Transverse colon (tissue), 4 donors: ENCODE measurements at regions not wholly inside any gene's neighbourhood (a gene's known extent, or its start where the extent isn't known, plus 50 kb on each side); places are given as distances from the start of the nearest gene placed in this dataset.

Experiments
- DNase-seq: peaks from one replicate; pipeline ENCODE4 v3.0.0-alpha.2; 2019
- H3K27ac ChIP-seq, 4 donors: fragments of 200-600 bp; sonication (generic); 2 replicates each; pipeline ENCODE4 v1.5.1; 2016 to 2018; ENCODE audit warnings: inconsistent platforms in 4 of 4
- H3K27me3 ChIP-seq: fragments of 200-600 bp; sonication (generic); 2 replicates; pipeline ENCODE4 v1.5.1; 2017; ENCODE audit warnings: inconsistent platforms
- H3K36me3 ChIP-seq, 4 donors: fragments of 200-600 bp; sonication (generic); 2 replicates each; pipeline ENCODE4 v1.5.1; 2017 to 2019; ENCODE audit warnings: inconsistent platforms in 4 of 4
- H3K4me1 ChIP-seq, 4 donors: fragments of 200-600 bp; sonication (generic); 2 replicates each; pipeline ENCODE4 v1.5.1; 2017 to 2020; ENCODE audit warnings: inconsistent platforms in 4 of 4
- H3K4me3 ChIP-seq, 4 donors: fragments of 200-600 bp; sonication (generic); 1 replicate in 1 of 4; 2 replicates in 3 of 4; pipeline versions ENCODE4 v1.5.1 to v1.6.1; 2017 to 2019; ENCODE audit warnings: inconsistent platforms in 4 of 4
- H3K9me3 ChIP-seq, 2 donors: fragments of 200-600 bp; sonication (generic); 2 replicates each; pipeline ENCODE4 v1.5.1; 2017 to 2019; ENCODE audit warnings: inconsistent platforms in 2 of 2
- CTCF ChIP-seq, 5 experiments: fragments of 200-600 bp in 3 of 5; fragments of 450-650 bp in 2 of 5; sonication (generic) in 3 of 5; IDR thresholded peaks; 1 replicate in 2 of 5; 2 replicates in 3 of 5; pipeline ENCODE4 v1.5.1; 2016 to 2017; ENCODE audit warnings: antibody characterized with exemption in 5 of 5, inconsistent platforms in 3 of 5, mild to moderate bottlenecking in 2 of 5, moderate library complexity in 1 of 5
- EP300 ChIP-seq: sonication (generic); formaldehyde crosslinking; IDR thresholded peaks from one replicate; pipeline ENCODE4 v1.6.1; 2017; ENCODE audit warnings: antibody characterized with exemption, low read depth
- POLR2A ChIP-seq: fragments of 450-650 bp; IDR thresholded peaks from one replicate; pipeline ENCODE4 v1.6.1; 2016; ENCODE audit warnings: antibody characterized with exemption, mild to moderate bottlenecking, moderate library complexity
- POLR2AphosphoS5 ChIP-seq, 3 donors: sonication (generic); formaldehyde crosslinking; IDR thresholded peaks; one replicate each; pipeline ENCODE4 v1.6.1; 2016; ENCODE audit warnings: antibody characterized with exemption in 3 of 3
- WGBS, 2 donors: methylation state at CpG; one replicate each; pipeline ENCODE4 v1.1.5; 2018; ENCODE audit warnings: low coverage in 1 of 2; 5-methylcytosine and 5-hydroxymethylcytosine counted together
- in situ Hi-C, 4 donors: fragments of 200-750 bp; cut with MboI; loops; one replicate each; pipeline versions ENCODE4 v1.15.0 to v1.15.1; 2017; ENCODE audit warnings: low sequenced_read_pairs in 3 of 4, low pct_ligation_motif_present in 1 of 4, low pct_unique_long_range_greater_than_20kb in 1 of 4
- intact Hi-C: fragments of 100-400 bp; cut with DNase I; formaldehyde crosslinking; loops from one replicate; pipeline ENCODE4 v1.15.1; 2023; ENCODE audit warnings: low total_unique reads

DNA sequence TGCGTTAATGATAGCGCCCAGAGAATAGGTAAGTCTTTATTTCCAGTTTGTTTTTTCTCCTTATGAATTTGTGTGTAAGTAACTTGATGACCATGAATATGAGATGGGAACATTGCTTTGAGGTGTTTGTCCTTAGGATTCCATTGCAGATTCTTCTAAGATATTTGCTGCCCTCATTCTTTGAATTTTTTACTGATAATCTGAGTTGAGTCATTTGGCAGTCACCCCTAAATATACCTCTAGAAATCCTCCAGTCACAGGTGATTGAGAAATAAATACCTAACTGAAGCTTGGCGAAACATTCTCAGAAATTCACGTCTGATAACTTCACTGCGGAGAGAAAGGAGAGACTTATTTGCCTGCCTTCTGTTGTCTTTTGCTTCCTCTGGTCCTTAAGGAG is 345.5 kb downstream of the SQOR start:
- WGBS, 2 donors = 90 to 100% methylated on average over 1 to 5 of the region's 5 CpGs

GRCh38 chr15:45981625-45982024 is 346.8 kb downstream of the SQOR start:
- Histone ChIP-seq H3K27me3 (no peaks in the 10 kb centered on the region), H3K36me3 (no peaks in the 10 kb centered on the region), H3K9me3 (no peaks in the 10 kb centered on the region), H3K4me1 (no peaks in the 10 kb centered on the region), H3K4me3 (no peak overlapping the region), H3K27ac (no peak overlapping the region)
- 27 to 50% methylated on average over 1 of the region's 1 CpG for whole genome bisulfite sequencing, 2 donors
- in situ Hi-C loops = no loop called here
- no peak for TF ChIP-seq POLR2A
- no peak for TF ChIP-seq EP300
- no peak for TF ChIP-seq CTCF (IDR thresholded peaks at IDR 0.05)
- TF ChIP-seq POLR2AphosphoS5 (IDR thresholded peaks at IDR 0.05) = no peak
- intact Hi-C loops = no loop called here
- DNase-seq = no peak

More for the DNA sequence above, 345.5 kb downstream of the SQOR start:
- Histone ChIP-seq H3K27ac (no peak overlapping the region), H3K27me3 (no peaks in the 10 kb centered on the region), H3K9me3 (no peaks in the 10 kb centered on the region), H3K4me1 (no peaks in the 10 kb centered on the region), H3K36me3 (no peaks in the 10 kb centered on the region), H3K4me3 (no peak overlapping the region)
- TF ChIP-seq EP300 (no peak), POLR2AphosphoS5 (IDR thresholded peaks at IDR 0.05) (no peak), POLR2A (no peak), CTCF (IDR thresholded peaks at IDR 0.05) (no peak)
- in situ Hi-C loops = no loop called here
- no peak for DNase-seq
- intact Hi-C loops = no loop called here

- in situ Hi-C loops (no loop called here), intact Hi-C loops (no loop called here)
- Histone ChIP-seq H3K36me3 (no peaks in the 10 kb centered on the region), H3K4me1 (no peaks in the 10 kb centered on the region), H3K27ac (no peak overlapping the region), H3K27me3 (no peaks in the 10 kb centered on the region), H3K4me3 (no peak overlapping the region), H3K9me3 (no peaks in the 10 kb centered on the region)
- no peak for TF ChIP-seq CTCF (IDR thresholded peaks at IDR 0.05)
- no peak for TF ChIP-seq POLR2AphosphoS5 (IDR thresholded peaks at IDR 0.05)
- TF ChIP-seq EP300 = no peak
- TF ChIP-seq POLR2A = no peak
- WGBS, 2 donors = 17 to 48% methylated on average over 1 to 3 of the region's 3 CpGs
- no peak for DNase-seq
These were observed 357.0 kb downstream of the SQOR start for GRCh38 chr15:45991863-45992262.

GRCh38 chr15:45993072-45993471 is 358.2 kb downstream of the SQOR start:
- DNase-seq = no peak
- Histone ChIP-seq H3K27ac (no peak overlapping the region), H3K36me3 (no peaks in the 10 kb centered on the region), H3K4me1 (no peaks in the 10 kb centered on the region), H3K9me3 (no peaks in the 10 kb centered on the region), H3K4me3 (no peak overlapping the region), H3K27me3 (no peaks in the 10 kb centered on the region)
- 59% methylated on average over 3 of the region's 3 CpGs; no CpG with 5 or more reads in 1 of the 2 donors for WGBS, 2 donors
- in situ Hi-C loops = no loop called here
- intact Hi-C loops = no loop called here
- TF ChIP-seq POLR2A = no peak
- TF ChIP-seq POLR2AphosphoS5 (IDR thresholded peaks at IDR 0.05) = no peak
- TF ChIP-seq CTCF (IDR thresholded peaks at IDR 0.05) = no peak
- TF ChIP-seq EP300 = no peak
